Astrocyte (in vitro differentiated cells and primary cell): ENCODE measurements at regions not wholly inside any gene's neighbourhood (a gene's known extent, or its start where the extent isn't known, plus 50 kb on each side); places are given as distances from the start of the nearest gene placed in this dataset.

Experiments used
- EZH2 ChIP-seq: IDR thresholded peaks from 2 replicates; pipeline ENCODE4 v1.6.1; 2012; ENCODE audit warnings: mild to moderate bottlenecking, low read length, inconsistent platforms; ENCODE audit not compliant: insufficient read depth
- TF ChIP-seq, protein P1 (sequence below): IDR thresholded peaks from 2 replicates; pipeline ENCODE4 v1.5.1; 2011; ENCODE audit warnings: low read depth, mild to moderate bottlenecking, inconsistent platforms, low read length, moderate library complexity; ENCODE audit not compliant: insufficient read depth

GRCh38 chr16:14372471-14372870 lies 257.6 kb downstream of the PARN start:
- TF ChIP-seq, protein P1, sequence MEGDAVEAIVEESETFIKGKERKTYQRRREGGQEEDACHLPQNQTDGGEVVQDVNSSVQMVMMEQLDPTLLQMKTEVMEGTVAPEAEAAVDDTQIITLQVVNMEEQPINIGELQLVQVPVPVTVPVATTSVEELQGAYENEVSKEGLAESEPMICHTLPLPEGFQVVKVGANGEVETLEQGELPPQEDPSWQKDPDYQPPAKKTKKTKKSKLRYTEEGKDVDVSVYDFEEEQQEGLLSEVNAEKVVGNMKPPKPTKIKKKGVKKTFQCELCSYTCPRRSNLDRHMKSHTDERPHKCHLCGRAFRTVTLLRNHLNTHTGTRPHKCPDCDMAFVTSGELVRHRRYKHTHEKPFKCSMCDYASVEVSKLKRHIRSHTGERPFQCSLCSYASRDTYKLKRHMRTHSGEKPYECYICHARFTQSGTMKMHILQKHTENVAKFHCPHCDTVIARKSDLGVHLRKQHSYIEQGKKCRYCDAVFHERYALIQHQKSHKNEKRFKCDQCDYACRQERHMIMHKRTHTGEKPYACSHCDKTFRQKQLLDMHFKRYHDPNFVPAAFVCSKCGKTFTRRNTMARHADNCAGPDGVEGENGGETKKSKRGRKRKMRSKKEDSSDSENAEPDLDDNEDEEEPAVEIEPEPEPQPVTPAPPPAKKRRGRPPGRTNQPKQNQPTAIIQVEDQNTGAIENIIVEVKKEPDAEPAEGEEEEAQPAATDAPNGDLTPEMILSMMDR, result no peak
- no peak for TF ChIP-seq EZH2
